Kidney (tissue), 13 donors: ENCODE measurements at regions not wholly inside any gene's neighbourhood (a gene's known extent, or its start where the extent isn't known, plus 50 kb on each side); places are given as distances from the start of the nearest gene placed in this dataset.

Experiments
- DNase-seq, 5 donors: peaks; one replicate each; pipeline ENCODE4 v3.0.0-alpha.2; 2013 to 2020
- FAIRE-seq: peaks from 2 replicates; lab custom pipeline; 2012; peaks lifted over from hg19 to GRCh38; lab: Jason Lieb, UNC
- H3K27ac ChIP-seq, 2 donors: one replicate each; pipeline ENCODE4 v1.7.0; 2013; ENCODE audit warnings: low read depth in 2 of 2, low read length in 2 of 2, inconsistent platforms in 1 of 2
- H3K27me3 ChIP-seq: one replicate; pipeline ENCODE4 v1.7.1; 2013; ENCODE audit warnings: low read length, inconsistent platforms; ENCODE audit not compliant: control insufficient read depth, insufficient read depth
- H3K36me3 ChIP-seq, 3 donors: one replicate each; pipeline versions ENCODE4 v1.7.0 to v1.7.1; 2013; ENCODE audit warnings: low read length in 3 of 3, control low read depth in 1 of 3, inconsistent platforms in 1 of 3; ENCODE audit not compliant: insufficient read depth in 3 of 3, control insufficient read depth in 2 of 3
- H3K4me1 ChIP-seq, 3 donors: one replicate each; pipeline versions ENCODE4 v1.7.0 to v1.7.1; 2013; ENCODE audit warnings: low read length in 3 of 3, inconsistent platforms in 1 of 3, low read depth in 1 of 3; ENCODE audit not compliant: control insufficient read depth in 2 of 3, insufficient read depth in 2 of 3
- H3K4me3 ChIP-seq, 3 donors: one replicate each; pipeline versions ENCODE4 v1.7.0 to v1.8.1; 2013; ENCODE audit warnings: low read length in 3 of 3, control low read depth in 1 of 3, inconsistent platforms in 1 of 3
- H3K9ac ChIP-seq, 3 donors: one replicate each; pipeline versions ENCODE4 v1.7.0 to v1.7.1; 2013; ENCODE audit warnings: low read length in 3 of 3, control low read depth in 1 of 3, inconsistent platforms in 1 of 3
- H3K9me3 ChIP-seq, 3 donors: one replicate each; pipeline versions ENCODE4 v1.7.0 to v1.7.1; 2013; ENCODE audit warnings: low read length in 3 of 3, control low read depth in 1 of 3, inconsistent platforms in 1 of 3; ENCODE audit not compliant: control insufficient read depth in 2 of 3, insufficient read depth in 1 of 3
- intact Hi-C: fragments of 100-400 bp; cut with DNase I; formaldehyde crosslinking; loops from one replicate; pipeline ENCODE4 v1.11.1; 2022
- TF ChIP-seq, protein P1 (sequence below): IDR thresholded peaks from 3 replicates; pipeline ENCODE4 v1.5.1; 2012; ENCODE audit warnings: mild to moderate bottlenecking, moderate library complexity, borderline replicate concordance; ENCODE audit not compliant: insufficient read depth; ENCODE audit errors: extremely low read depth
- donor health status: control.
- donor health status: control.
- donor health status: control.
- donor health status: control.
- donor health status: control.
- donor health status: DM: yes; HTN: yes; CAD: no.
- donor health status: Normal renal cell carcinoma (clear cell type).

DNA sequence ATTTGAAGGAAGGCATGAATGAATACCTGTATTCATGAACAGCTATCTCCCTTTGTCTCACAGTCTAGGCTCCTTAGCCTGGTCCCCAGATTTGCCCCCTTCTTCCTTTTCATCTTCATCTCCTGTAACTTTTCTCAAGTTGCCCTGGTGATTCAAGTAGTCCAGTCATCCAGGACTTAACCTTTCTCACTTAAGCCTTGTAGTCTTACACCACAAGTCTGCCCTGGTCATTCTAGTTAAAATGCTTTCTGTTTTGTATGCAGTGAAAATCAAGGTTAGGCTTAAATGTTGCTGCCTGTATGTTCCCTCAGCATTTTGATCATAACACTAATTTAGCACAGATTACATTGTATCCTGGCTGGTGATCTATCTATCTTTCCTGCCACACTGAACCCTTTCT, 58.5 kb upstream of the SLC7A11 start:
- Histone ChIP-seq H3K27me3 (no peaks in the 10 kb centered on the region), H3K27ac (no peak overlapping the region), H3K4me3 (no peak overlapping the region), H3K36me3 (no peaks in the 10 kb centered on the region), H3K9me3 (no peaks in the 10 kb centered on the region), H3K4me1 (no peaks in the 10 kb centered on the region), H3K9ac (no peak overlapping the region)
- TF ChIP-seq, protein P1, sequence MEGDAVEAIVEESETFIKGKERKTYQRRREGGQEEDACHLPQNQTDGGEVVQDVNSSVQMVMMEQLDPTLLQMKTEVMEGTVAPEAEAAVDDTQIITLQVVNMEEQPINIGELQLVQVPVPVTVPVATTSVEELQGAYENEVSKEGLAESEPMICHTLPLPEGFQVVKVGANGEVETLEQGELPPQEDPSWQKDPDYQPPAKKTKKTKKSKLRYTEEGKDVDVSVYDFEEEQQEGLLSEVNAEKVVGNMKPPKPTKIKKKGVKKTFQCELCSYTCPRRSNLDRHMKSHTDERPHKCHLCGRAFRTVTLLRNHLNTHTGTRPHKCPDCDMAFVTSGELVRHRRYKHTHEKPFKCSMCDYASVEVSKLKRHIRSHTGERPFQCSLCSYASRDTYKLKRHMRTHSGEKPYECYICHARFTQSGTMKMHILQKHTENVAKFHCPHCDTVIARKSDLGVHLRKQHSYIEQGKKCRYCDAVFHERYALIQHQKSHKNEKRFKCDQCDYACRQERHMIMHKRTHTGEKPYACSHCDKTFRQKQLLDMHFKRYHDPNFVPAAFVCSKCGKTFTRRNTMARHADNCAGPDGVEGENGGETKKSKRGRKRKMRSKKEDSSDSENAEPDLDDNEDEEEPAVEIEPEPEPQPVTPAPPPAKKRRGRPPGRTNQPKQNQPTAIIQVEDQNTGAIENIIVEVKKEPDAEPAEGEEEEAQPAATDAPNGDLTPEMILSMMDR, result no peak
- intact Hi-C loops, result no loop called here
- DNase-seq (no peak), FAIRE-seq (no peak)

DNA sequence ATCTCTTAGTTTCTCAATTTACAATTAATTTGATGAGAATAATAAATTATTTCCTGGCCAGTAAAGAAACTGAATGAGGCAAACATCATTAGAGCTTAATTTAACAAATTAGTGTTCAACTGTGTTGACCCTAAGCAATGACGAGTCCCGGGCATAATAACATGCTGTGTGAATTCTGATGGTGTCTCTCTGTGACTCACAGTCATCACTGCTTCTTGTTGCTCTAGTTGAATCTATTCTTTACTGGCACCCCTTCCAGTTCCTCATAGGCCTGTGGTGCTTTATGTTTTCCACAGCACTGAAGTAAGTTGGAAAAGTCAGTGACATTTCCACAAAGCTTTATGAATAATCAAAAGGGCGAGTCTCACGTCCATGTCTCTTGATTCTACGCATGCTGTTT, 57.7 kb upstream of the SLC7A11 start:
- TF ChIP-seq, protein P1, result no peak
- DNase-seq, result no peak
- no peaks in the 10 kb centered on the region for H3K4me1 ChIP-seq
- no peak for FAIRE-seq
- intact Hi-C loops, result no loop called here
- no peak overlapping the region for H3K27ac ChIP-seq
- H3K36me3 ChIP-seq, result no peaks in the 10 kb centered on the region
- no peaks in the 10 kb centered on the region for H3K27me3 ChIP-seq
- H3K9me3 ChIP-seq, result no peaks in the 10 kb centered on the region
- no peak overlapping the region for H3K4me3 ChIP-seq
- no peak overlapping the region for H3K9ac ChIP-seq

DNA sequence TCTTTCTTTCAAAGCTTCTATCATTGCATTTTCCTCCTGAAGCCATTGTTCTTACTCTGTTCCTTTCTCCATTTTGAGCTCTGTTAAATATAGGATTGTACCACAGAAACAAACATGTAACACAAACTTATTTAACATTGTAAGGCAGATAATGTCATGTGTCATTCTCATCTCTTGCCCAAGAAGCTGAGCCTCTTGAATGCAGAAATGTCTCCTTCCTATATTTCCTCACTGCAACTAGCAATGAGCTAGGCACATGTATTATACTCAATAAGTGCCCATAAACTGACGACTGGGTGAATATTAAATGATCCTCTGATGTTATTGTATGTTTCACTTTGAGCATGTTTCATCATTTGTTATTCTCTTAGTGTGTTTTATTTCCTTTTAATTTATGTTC, 56.7 kb upstream of the SLC7A11 start:
- no peak overlapping the region for H3K4me3 ChIP-seq
- H3K36me3 ChIP-seq, result no peaks in the 10 kb centered on the region
- H3K9ac ChIP-seq, result no peak overlapping the region
- no peaks in the 10 kb centered on the region for H3K9me3 ChIP-seq
- H3K27me3 ChIP-seq, result no peaks in the 10 kb centered on the region
- DNase-seq (no peak), FAIRE-seq (no peak)
- no peak overlapping the region for H3K27ac ChIP-seq
- TF ChIP-seq, protein P1, result no peak
- no peaks in the 10 kb centered on the region for H3K4me1 ChIP-seq
- intact Hi-C loops, result no loop called here

DNA sequence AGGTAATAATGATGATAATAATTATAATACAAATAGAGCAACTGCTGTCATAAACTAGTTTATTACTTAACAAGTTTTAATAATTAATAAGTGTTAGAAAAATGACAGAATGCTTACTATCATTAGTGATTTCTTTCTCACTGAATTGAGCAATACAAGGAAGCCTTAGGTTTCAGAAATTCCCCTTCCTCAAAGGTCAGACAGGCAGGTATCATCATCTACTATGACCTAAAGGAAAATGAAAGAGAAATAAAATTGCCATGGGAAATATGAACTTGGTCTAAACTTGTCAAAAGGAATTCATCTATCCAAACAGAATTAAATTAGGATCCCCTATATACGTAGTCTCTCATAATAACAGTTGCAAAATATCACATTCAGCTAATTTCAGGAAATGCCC, 56.3 kb upstream of the SLC7A11 start:
- Histone ChIP-seq H3K4me3 (no peak overlapping the region), H3K9me3 (no peaks in the 10 kb centered on the region), H3K36me3 (no peaks in the 10 kb centered on the region), H3K27ac (no peak overlapping the region), H3K4me1 (no peaks in the 10 kb centered on the region), H3K27me3 (no peaks in the 10 kb centered on the region), H3K9ac (no peak overlapping the region)
- DNase-seq (no peak), FAIRE-seq (no peak)
- TF ChIP-seq, protein P1, result no peak
- intact Hi-C loops, result no loop called here
